Upper lobe of left lung (tissue), 4 donors: ENCODE measurements at regions not wholly inside any gene's neighbourhood (a gene's known extent, or its start where the extent isn't known, plus 50 kb on each side); places are given as distances from the start of the nearest gene placed in this dataset.

Source experiments
- EP300 ChIP-seq, 4 donors: sonication (generic); formaldehyde crosslinking; IDR thresholded peaks; one replicate each; pipeline ENCODE4 v1.5.1; 2017; ENCODE audit warnings: antibody characterized with exemption in 4 of 4, control low read depth in 2 of 4
- POLR2AphosphoS5 ChIP-seq, 2 donors: sonication (generic); formaldehyde crosslinking; IDR thresholded peaks; one replicate each; pipeline ENCODE4 v1.5.1; 2017; ENCODE audit warnings: antibody characterized with exemption in 2 of 2
- TF ChIP-seq, protein P1 (sequence below), 6 experiments: fragments of 450-650 bp in 4 of 6; fragments of 200-600 bp in 2 of 6; sonication (generic) in 2 of 6; IDR thresholded peaks; one replicate each; pipeline ENCODE4 v1.5.1; 2016 to 2019; ENCODE audit warnings: antibody characterized with exemption in 6 of 6

DNA sequence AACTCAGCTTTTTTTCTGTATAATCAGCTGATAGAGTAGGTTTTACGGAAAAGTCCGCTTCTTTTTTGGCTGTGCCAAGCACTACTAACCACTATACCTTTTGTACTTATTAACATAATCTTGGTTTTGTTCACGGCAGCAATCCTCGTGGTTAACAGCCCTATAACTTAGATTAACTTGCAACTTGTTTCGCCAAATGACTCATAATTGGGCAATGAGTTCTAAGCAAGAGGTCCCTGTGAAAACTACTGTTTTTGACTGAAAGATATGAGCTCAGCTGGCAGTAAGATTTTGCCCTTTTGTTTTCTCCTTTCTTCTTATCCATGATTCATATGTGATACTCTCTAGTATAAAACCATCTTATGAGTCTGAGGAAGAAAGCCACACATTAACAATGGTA is 345.0 kb upstream of the PCDH15 start:
- TF ChIP-seq, protein P1, sequence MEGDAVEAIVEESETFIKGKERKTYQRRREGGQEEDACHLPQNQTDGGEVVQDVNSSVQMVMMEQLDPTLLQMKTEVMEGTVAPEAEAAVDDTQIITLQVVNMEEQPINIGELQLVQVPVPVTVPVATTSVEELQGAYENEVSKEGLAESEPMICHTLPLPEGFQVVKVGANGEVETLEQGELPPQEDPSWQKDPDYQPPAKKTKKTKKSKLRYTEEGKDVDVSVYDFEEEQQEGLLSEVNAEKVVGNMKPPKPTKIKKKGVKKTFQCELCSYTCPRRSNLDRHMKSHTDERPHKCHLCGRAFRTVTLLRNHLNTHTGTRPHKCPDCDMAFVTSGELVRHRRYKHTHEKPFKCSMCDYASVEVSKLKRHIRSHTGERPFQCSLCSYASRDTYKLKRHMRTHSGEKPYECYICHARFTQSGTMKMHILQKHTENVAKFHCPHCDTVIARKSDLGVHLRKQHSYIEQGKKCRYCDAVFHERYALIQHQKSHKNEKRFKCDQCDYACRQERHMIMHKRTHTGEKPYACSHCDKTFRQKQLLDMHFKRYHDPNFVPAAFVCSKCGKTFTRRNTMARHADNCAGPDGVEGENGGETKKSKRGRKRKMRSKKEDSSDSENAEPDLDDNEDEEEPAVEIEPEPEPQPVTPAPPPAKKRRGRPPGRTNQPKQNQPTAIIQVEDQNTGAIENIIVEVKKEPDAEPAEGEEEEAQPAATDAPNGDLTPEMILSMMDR (IDR thresholded peaks at IDR 0.05): no peak
- TF ChIP-seq POLR2AphosphoS5 (IDR thresholded peaks at IDR 0.05) (no peak), EP300 (IDR thresholded peaks at IDR 0.05) (no peak)
